RWPE2 (cell line): ENCODE measurements at regions not wholly inside any gene's neighbourhood (a gene's known extent, or its start where the extent isn't known, plus 50 kb on each side); places are given as distances from the start of the nearest gene placed in this dataset.
A peak's percentile ranks its signal among the peaks of the same experiment; 100 is the strongest.

Experiments
- ATAC-seq: fragments of 200-7000 bp; cut with Tn5 transposase; 3 replicates; pipeline ENCODE4 v1.9.1; 2021; ENCODE audit warnings: low read depth
- DNase-seq: peaks from one replicate; pipeline ENCODE4 v3.0.0-alpha.2; 2020; ENCODE audit warnings: low spot score
- H3K27ac ChIP-seq: fragments of 450-650 bp; 2 replicates; pipeline ENCODE4 v1.5.1; 2017; ENCODE audit warnings: mild to moderate bottlenecking; ENCODE audit not compliant: poor library complexity, severe bottlenecking
- H3K27me3 ChIP-seq: fragments of 250-450 bp; sonication (Bioruptor Pico); 2 replicates; pipeline ENCODE4 v1.5.1; 2021; ENCODE audit warnings: mild to moderate bottlenecking, moderate library complexity; ENCODE audit not compliant: insufficient read depth, poor library complexity, severe bottlenecking
- H3K36me3 ChIP-seq: fragments of 250-450 bp; sonication (Bioruptor Pico); 2 replicates; pipeline ENCODE4 v1.5.1; 2020; ENCODE audit warnings: low read depth, mild to moderate bottlenecking, moderate library complexity
- H3K4me1 ChIP-seq: fragments of 250-450 bp; sonication (Bioruptor Pico); 2 replicates; pipeline ENCODE4 v1.5.1; 2021; ENCODE audit warnings: mild to moderate bottlenecking, moderate library complexity; ENCODE audit not compliant: insufficient read depth, poor library complexity, severe bottlenecking
- H3K4me3 ChIP-seq: fragments of 250-450 bp; sonication (Bioruptor Pico); 2 replicates; pipeline ENCODE4 v1.5.1; 2021; ENCODE audit warnings: mild to moderate bottlenecking, moderate library complexity; ENCODE audit not compliant: severe bottlenecking
- H3K9me3 ChIP-seq: fragments of 250-450 bp; sonication (Bioruptor Pico); 2 replicates; pipeline ENCODE4 v1.5.1; 2021; ENCODE audit warnings: mild to moderate bottlenecking, moderate library complexity; ENCODE audit not compliant: severe bottlenecking
- TF ChIP-seq, protein P1 (sequence below): fragments of 450-650 bp; IDR thresholded peaks from one replicate; pipeline ENCODE4 v1.5.1; 2017; ENCODE audit warnings: mild to moderate bottlenecking, moderate library complexity; ENCODE audit not compliant: poor library complexity, severe bottlenecking

DNA sequence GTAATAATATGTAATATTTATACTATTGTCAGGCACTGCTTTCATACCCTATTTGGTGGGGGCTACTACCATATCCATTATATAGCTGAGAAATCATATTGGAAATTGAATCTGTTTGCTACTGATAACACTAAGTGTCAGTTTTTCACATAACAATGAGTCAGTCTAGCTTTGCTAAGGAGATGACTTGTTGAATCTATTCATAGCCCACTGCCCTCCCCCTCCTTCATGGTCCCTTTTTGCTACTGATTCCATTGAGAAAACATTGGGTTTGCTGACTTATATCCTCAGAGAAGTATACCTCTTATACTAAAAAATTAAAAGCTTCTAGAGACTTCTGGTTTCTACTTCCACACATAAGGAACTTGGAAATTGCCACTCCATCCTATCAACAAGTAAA lies 1898.4 kb downstream of the STIM2 start:
- ATAC-seq, result no peak
- no peak for DNase-seq
- Histone ChIP-seq H3K27ac (no peak overlapping the region), H3K27me3 (no peaks in the 10 kb centered on the region), H3K9me3 (no peaks in the 10 kb centered on the region), H3K36me3 (no peaks in the 10 kb centered on the region), H3K4me1 (no peaks in the 10 kb centered on the region), H3K4me3 (no peak overlapping the region)
- TF ChIP-seq, protein P1, sequence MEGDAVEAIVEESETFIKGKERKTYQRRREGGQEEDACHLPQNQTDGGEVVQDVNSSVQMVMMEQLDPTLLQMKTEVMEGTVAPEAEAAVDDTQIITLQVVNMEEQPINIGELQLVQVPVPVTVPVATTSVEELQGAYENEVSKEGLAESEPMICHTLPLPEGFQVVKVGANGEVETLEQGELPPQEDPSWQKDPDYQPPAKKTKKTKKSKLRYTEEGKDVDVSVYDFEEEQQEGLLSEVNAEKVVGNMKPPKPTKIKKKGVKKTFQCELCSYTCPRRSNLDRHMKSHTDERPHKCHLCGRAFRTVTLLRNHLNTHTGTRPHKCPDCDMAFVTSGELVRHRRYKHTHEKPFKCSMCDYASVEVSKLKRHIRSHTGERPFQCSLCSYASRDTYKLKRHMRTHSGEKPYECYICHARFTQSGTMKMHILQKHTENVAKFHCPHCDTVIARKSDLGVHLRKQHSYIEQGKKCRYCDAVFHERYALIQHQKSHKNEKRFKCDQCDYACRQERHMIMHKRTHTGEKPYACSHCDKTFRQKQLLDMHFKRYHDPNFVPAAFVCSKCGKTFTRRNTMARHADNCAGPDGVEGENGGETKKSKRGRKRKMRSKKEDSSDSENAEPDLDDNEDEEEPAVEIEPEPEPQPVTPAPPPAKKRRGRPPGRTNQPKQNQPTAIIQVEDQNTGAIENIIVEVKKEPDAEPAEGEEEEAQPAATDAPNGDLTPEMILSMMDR, result no peak

DNA sequence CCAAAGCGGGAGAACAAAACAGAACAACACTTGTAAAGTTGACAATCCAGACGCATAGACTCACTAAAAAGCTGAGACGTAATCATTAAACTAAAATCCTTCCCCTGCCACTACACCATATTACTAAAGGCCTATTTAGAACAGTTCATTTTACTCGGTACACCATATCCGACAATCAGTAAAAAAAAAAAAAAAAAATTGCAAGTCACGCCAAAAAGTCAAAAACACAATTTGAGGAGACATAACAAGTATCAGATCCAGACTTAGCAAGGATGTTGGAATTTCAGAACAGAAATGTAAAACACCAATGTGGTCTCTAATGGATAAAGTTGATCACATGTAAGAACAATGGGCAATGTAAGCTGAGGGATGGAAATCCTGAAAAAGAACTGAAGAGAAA lies 1899.4 kb downstream of the STIM2 start:
- no peak for DNase-seq
- no peak overlapping the region for H3K4me3 ChIP-seq
- H3K27me3 ChIP-seq, result no peaks in the 10 kb centered on the region
- no peaks in the 10 kb centered on the region for H3K9me3 ChIP-seq
- H3K27ac ChIP-seq, result no peak overlapping the region
- H3K4me1 ChIP-seq, result no peaks in the 10 kb centered on the region
- H3K36me3 ChIP-seq, result no peaks in the 10 kb centered on the region
- TF ChIP-seq, protein P1, result no peak
- ATAC-seq, result no peak

DNA sequence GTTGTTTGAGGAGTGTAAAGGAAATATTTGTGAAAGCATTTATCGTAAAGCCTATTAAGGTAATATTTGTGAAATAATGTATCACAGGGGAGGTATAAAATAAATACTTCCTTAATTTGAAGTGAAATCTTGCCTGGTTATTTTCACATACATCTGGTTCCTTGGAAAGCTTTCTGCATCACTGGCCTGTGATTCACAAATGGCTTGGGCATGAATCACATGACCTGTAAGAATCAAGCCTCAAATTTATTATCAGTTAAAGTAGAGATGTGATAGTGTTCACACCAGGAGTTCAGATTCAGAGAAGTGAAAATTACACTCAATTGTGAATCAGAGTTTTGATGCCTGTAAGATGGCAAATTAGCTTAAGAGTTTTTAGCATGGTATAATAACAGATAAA lies 1911.4 kb downstream of the STIM2 start:
- ATAC-seq (peak; percentile 81), DNase-seq (no peak)
- H3K36me3 ChIP-seq, result no peaks in the 10 kb centered on the region
- no peaks in the 10 kb centered on the region for H3K9me3 ChIP-seq
- no peak overlapping the region for H3K27ac ChIP-seq
- H3K4me3 ChIP-seq, result no peak overlapping the region
- peaks cover 4% of the 10 kb centered on the region for H3K4me1 ChIP-seq
- TF ChIP-seq, protein P1, result no peak
- no peaks in the 10 kb centered on the region for H3K27me3 ChIP-seq

DNA sequence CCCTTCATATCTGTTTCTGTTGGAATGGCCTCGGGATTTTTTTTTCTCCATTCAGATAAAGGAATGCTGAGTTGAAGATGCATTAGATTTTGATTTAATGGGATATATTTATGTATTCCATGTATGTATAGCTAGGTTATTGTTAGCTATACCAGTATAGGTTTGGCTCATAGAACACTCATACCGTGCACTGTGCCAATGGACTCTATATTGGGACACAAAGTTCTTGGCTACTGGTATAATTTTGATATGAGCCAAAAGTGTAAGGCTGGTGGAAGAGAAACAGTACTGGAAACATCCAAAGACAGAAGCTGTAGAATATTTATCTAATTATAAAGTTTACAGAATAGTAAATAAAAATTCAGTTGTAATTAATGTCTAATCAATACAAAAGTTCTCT lies 1912.1 kb downstream of the STIM2 start:
- no peak overlapping the region for H3K4me3 ChIP-seq
- no peak overlapping the region for H3K27ac ChIP-seq
- ATAC-seq, result no peak
- TF ChIP-seq, protein P1, result no peak
- no peaks in the 10 kb centered on the region for H3K9me3 ChIP-seq
- DNase-seq, result no peak
- H3K4me1 ChIP-seq, result peaks cover 4% of the 10 kb centered on the region
- no peaks in the 10 kb centered on the region for H3K27me3 ChIP-seq
- no peaks in the 10 kb centered on the region for H3K36me3 ChIP-seq

DNA sequence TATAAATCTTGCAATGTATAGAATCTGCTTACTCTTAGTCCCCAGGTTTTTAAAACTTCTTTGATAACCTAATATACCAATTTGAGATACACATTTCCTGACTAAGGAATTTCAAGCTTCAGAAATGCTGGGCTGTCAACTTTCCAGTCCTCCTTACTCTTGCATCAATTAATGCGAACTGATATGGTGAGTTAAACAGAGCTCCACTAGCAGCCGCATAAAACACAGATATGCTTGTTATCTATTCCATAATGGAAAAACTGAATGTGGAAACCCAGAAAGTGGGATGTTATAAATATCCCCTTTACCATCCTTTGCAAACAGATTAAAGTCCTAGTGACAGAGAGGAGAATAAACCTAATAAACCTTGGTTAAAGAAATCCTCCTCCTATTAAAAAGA lies 1913.7 kb downstream of the STIM2 start:
- TF ChIP-seq, protein P1, result no peak
- ATAC-seq, result no peak
- no peaks in the 10 kb centered on the region for H3K27me3 ChIP-seq
- no peak overlapping the region for H3K27ac ChIP-seq
- H3K36me3 ChIP-seq, result no peaks in the 10 kb centered on the region
- no peak overlapping the region for H3K4me3 ChIP-seq
- H3K4me1 ChIP-seq, result peaks cover 4% of the 10 kb centered on the region
- H3K9me3 ChIP-seq, result no peaks in the 10 kb centered on the region
- no peak for DNase-seq
